PFSK-1 (cell line): ENCODE measurements at regions not wholly inside any gene's neighbourhood (a gene's known extent, or its start where the extent isn't known, plus 50 kb on each side); places are given as distances from the start of the nearest gene placed in this dataset.

ENCODE experiments used
- FOXP2 ChIP-seq: optimal IDR thresholded peaks from 2 replicates; pipeline ENCODE3; 2011; ENCODE audit warnings: borderline replicate concordance, control low read depth, inconsistent platforms; ENCODE audit not compliant: insufficient read depth; ENCODE audit errors: extremely low read length, extremely low read depth
- POLR2AphosphoS5 ChIP-seq: IDR thresholded peaks from 2 replicates; pipeline ENCODE4 v1.6.1; 2012; ENCODE audit warnings: low read depth, mild to moderate bottlenecking, control low read depth, low read length, moderate library complexity
- REST ChIP-seq, 2 experiments: IDR thresholded peaks; 2 replicates each; pipeline versions ENCODE4 v1.6.1 to v1.8.0; 2011 to 2012; ENCODE audit warnings: low read depth in 2 of 2, low read length in 2 of 2, control low read depth in 1 of 2, inconsistent platforms in 1 of 2, mild to moderate bottlenecking in 1 of 2, moderate library complexity in 1 of 2; ENCODE audit not compliant: insufficient read depth in 1 of 2
- SIN3A ChIP-seq: IDR thresholded peaks from 2 replicates; pipeline ENCODE4 v1.6.1; 2012; ENCODE audit warnings: mild to moderate bottlenecking, low read length, moderate library complexity, borderline replicate concordance; ENCODE audit not compliant: insufficient read depth
- TAF1 ChIP-seq: IDR thresholded peaks from 2 replicates; pipeline ENCODE4 v1.6.1; 2012; ENCODE audit warnings: low read length, control low read depth, borderline replicate concordance; ENCODE audit not compliant: insufficient read depth

- no peak for TF ChIP-seq REST (IDR thresholded peaks at IDR 0.05; ENCODE audit: insufficient read depth in 1 of 2, low read depth in 2 of 2, low read length in 2 of 2)
- TF ChIP-seq TAF1: no peak
- TF ChIP-seq SIN3A: no peak
- TF ChIP-seq POLR2AphosphoS5: no peak
- no peak for TF ChIP-seq FOXP2
Observed at GRCh38 chr1:228938537-228938901, 203.2 kb downstream of the RHOU start.

- TF ChIP-seq REST (IDR thresholded peaks at IDR 0.05; ENCODE audit: insufficient read depth in 1 of 2, low read depth in 2 of 2, low read length in 2 of 2) (no peak), POLR2AphosphoS5 (no peak), SIN3A (no peak)
Observed at GRCh38 chr1:228939001-228939691, 203.9 kb downstream of the RHOU start.

- TF ChIP-seq REST (IDR thresholded peaks at IDR 0.05; ENCODE audit: insufficient read depth in 1 of 2, low read depth in 2 of 2, low read length in 2 of 2) (no peak), SIN3A (no peak), POLR2AphosphoS5 (no peak), FOXP2 (no peak), TAF1 (no peak)
Observed at GRCh38 chr1:228939881-228940392, 204.7 kb downstream of the RHOU start.

GRCh38 chr1:228940526-228940925 lies 205.2 kb downstream of the RHOU start:
- no peak for TF ChIP-seq POLR2AphosphoS5
- no peak for TF ChIP-seq REST (IDR thresholded peaks at IDR 0.05; ENCODE audit: insufficient read depth in 1 of 2, low read depth in 2 of 2, low read length in 2 of 2)
- TF ChIP-seq FOXP2: no peak
- TF ChIP-seq SIN3A: no peak
- no peak for TF ChIP-seq TAF1
